ENCODE measurements at regions not wholly inside any gene's neighbourhood (a gene's known extent, or its start where the extent isn't known, plus 50 kb on each side); places are given as distances from the start of the nearest gene placed in this dataset.

- TF ChIP-seq CTCF (IDR thresholded peaks at IDR 0.05; ENCODE audit: insufficient read depth, low read length) (no peak), POLR2AphosphoS5 (IDR thresholded peaks at IDR 0.05; ENCODE audit: low read depth) (no peak), REST (IDR thresholded peaks at IDR 0.05; ENCODE audit: insufficient replicate concordance, low read depth) (no peak)
Observed at GRCh38 chr4:26194764-26195163, 126.0 kb upstream of the RBPJ start.

Data from HL-60 (cell line).